Amygdala (tissue), 56 donors: ENCODE measurements at regions not wholly inside any gene's neighbourhood (a gene's known extent, or its start where the extent isn't known, plus 50 kb on each side); places are given as distances from the start of the nearest gene placed in this dataset.

Experiments
- DNase-seq, 56 donors: peaks; one replicate each; lab custom pipeline; 2025; lab: John Stamatoyannopoulos, UW

DNA sequence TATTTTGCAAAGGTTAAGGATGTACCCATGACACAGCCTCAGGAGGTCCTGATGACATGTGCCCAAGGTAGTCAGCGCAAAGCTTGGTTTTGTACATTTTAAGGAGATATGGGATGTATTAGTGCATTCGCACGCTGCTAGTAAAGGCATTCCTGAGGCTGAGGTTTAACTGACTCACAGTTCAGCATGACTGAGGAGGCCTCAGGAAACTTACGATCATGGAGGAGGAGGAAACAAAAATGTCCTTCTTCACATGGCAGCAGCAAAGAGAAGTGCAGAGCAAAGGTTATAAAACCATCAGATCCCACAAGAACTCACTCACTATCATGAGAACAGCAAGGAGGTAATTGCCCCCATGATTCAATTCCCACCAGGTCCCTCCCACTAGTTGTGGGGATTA is 1017.4 kb downstream of the EFNB2 start:
- no peak for DNase-seq

DNA sequence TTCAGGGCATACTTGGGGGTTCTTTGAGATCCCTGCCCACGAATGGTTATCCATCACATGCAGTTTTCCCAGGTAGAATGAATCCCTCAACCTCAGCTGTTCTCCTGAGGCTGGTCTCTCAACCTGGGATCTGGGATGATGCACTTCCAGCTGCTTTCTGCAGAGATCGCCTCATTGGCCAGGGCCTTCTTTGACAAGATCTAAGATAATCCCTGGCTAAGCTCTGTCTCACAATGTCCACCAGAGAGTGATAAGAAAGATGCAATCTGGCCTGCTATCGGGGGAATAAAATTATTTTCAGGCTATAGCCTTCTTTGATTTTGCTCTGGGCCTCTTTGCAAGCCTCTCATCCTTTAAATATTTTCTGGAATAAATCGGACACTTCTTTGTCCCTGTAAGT is 1021.1 kb downstream of the EFNB2 start:
- DNase-seq = no peak

- DNase-seq = no peak
These were observed 1022.0 kb downstream of the EFNB2 start for GRCh38 chr13:105513448-105513847.

DNA sequence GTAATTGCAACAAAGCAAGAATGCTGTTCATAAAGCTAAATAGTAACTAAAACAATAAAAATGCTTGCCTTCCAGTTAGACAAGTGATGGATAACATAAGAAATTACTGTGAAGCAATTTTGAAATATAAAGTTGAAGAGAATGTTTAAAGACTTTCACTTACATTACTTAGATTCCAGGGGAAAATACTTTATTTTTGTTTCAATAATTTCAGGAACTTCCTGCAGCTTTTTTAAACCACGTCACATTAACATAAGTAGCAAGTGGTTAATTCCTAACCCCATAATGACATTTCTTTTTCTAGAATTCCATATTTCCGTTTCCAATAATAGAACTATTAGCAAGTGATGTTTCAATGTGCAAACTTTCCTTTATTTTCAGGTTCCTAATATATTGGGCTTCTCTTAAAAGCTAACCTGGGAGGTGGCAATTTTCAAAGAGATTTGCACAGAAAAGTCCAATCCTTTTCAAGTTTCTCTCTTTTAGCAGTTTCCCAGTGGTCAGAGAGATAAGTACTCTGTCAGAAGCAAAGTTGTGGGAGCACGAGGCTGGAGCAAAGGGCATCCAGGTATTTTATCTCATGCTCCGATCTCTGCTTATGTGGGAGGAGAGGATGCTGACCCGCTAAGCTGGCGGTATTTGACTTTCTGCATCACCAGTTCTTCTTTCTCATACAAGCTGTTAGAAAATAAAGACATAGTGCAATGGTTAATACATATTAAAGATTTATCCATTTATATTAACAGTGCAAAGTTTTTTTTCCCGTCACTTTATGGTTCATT is 1025.3 kb downstream of the EFNB2 start:
- DNase-seq = no peak

GRCh38 chr13:105506463-105506862 is 1029.0 kb downstream of the EFNB2 start:
- no peak for DNase-seq

GRCh38 chr13:105502193-105502592 is 1033.3 kb downstream of the EFNB2 start:
- DNase-seq = no peak

DNA sequence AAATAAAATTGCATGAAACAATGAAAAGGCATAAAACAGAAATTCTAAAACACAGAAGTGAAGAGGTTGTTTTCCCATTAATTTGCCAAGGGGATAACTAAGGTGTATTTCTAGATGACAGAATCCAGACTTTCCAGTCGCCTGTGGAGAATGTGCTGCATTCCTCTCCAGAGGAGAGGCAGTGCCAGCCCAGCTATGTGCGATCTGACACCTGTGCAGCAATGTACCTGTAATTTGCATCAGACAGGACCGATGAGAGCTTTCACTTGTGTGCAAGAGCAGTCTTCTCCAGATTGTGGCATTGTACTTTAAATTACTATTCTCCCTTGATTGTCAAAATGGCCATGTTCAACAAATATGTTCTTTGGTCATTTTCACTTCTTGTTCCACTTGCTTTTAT is 1037.9 kb downstream of the EFNB2 start:
- no peak for DNase-seq

DNA sequence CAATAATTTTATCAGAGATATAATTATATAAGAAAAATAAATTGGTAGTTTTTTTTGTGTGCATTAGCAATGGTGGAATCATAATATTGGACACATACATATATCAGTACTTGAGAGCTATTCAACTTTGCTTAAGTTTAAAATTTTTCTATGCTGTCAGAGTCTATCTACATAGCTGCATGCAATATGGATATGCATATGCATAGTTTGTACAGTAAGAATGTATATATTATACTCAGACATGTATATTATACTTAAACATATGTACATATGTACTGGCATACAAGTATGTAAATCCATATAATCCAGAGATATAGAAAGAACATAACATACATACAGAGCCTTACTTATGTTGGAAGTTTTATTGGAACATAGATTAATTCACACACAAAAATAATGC is 1043.2 kb downstream of the EFNB2 start:
- no peak for DNase-seq

DNA sequence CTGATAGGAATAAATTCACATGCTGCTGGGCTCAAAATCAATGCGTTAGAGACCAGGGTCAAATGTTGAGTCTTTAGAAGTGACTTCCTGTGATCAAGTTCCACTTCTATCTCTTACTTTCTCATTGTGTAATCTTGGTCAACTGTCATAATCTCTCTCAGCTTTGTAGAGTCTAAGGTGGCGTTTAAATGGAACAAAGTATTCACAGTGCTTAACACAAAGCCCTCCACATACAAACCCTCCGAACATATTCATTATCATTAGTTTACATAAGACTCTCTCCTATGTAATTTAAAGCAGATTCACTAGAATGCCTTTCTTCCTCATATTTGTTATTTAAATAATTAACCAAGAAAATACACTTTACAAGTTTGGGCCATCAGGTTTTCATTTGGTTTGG is 1044.1 kb downstream of the EFNB2 start:
- DNase-seq = no peak

DNA sequence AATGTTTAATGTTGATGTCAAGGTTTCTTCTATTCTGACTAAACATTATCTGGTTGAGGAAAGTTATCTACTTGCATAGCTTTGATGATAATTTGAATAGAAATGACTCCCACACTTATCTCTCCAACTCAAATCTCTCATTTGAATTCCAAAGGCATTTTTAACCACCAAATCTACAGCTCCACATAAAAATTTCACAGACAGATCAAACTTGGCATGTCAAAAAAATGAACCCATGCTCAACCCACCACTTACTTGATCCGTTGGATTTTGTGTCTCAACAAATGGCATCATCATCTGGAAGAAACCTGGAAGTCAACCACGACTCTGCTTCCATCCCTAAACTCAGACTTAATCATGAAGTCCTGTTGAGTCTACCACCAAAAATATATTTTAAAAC is 1050.4 kb downstream of the EFNB2 start:
- DNase-seq = no peak

DNA sequence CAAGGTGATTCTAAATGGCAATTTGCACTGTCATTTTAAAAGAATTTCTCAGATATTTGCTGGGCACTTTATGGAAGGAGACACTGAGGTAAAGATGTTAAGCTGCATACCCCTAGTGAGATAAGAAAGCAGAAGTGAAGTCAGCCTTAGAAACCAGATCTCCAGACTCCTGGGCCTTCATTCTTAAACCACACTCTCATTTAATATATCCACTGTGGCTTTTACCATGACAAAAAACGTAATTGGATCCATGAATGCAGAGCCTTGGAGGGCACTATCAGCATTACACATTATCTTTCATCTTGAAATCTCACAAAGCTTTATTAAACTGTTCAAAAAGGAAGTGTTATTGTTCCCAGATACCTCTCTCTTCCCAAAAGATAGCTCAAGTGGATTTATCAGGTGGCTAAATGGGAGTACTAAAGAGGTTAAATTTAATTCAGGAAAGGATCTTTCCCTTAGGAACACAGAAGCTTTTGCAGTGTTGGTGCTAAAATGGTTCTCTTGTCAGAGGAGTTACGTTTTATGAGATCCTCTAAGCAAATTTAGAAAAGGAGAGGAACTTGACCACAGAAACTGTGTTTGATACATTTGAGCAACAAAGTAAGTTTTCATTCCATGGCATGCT is 1060.4 kb downstream of the EFNB2 start:
- DNase-seq = no peak

GRCh38 chr13:105471673-105472072 is 1063.8 kb downstream of the EFNB2 start:
- DNase-seq = no peak

GRCh38 chr13:105466376-105466775 is 1069.1 kb downstream of the EFNB2 start:
- peak in 1 of 56 donors; percentile 1 for DNase-seq

- no peak for DNase-seq
These were observed 1069.7 kb downstream of the EFNB2 start, which contains the start of gene DAOA for GRCh38 chr13:105465745-105466144. Gene DAOA, plus strand, starts transcription at chr13:105466045.

DNA sequence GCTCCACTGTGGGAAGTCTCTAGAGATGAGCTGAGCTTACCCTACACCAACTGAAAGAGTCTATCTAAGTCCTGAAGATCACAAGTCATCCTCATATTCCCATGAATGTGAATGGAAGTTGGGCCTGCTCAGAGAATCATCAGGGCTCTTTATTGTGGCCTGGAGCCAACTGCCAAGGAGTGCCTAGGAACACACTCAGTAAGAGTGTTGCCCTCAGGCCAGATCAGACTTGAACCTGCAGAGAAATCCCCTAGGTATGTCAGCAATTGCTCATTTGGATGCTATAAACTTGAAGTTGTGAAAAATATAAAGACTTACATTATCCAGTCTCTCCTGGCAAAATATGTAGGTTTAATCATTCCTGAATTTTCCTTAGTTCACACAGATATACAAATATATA is 1070.2 kb downstream of the EFNB2 start:
- no peak for DNase-seq

DNA sequence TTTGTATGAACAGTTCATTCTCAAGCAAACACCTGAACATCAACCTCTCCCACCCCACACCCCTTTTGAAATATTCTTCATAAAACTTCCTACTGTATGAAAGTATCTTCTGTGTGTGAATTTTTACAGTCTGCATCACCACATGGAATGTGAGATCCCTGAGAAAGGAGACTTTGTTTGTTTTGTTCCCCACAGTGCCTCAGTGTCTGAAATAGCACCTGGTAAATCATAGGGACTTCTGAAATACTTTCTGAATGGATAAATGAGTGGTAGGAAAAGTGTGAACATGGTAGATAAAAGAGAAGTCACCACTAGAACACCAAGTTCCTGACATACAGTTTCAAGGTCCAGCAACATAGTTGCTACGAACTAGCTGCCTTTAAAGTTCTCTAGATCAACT is 1071.2 kb downstream of the EFNB2 start:
- DNase-seq = no peak

DNA sequence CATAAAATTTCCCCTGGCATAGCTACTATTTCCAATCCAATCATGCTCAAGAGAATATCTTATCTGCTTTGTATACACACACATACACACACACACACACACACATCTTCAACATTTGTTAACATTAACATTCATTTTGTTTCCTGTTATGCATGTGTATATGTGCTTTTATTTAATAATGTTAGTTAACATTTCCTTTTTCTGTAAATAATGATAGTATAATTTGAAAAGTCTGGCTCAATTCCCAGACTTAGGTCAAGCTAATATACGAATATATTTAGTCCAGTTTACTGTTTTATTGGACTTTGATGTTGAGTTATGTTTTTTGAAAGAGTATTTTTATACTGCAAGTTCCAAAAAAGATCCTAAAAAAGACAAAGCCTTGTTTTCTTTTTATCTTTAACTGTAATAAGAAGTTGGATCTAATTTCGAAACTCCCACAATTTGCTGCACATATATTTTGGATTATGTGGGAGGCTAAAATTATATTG is 1072.4 kb downstream of the EFNB2 start:
- DNase-seq = no peak

DNA sequence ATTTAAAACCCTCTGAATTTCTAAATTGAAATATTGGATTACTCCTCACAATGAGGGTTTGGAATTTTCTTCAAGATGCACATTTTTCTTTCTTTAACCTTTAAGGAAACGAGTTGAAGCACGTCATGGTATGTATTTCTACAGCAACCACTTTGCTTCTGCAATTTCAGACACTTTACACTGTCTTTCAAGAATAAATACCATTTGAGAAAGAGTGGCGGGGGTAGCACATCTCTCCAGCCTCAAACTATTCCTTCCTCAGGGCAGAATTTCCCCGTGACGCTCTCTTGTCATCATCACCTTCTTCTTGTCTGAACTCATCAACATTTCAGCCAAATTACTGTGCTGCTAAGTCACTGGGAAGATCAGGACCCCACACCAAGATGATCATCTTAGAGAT is 1073.4 kb downstream of the EFNB2 start:
- DNase-seq = no peak

DNA sequence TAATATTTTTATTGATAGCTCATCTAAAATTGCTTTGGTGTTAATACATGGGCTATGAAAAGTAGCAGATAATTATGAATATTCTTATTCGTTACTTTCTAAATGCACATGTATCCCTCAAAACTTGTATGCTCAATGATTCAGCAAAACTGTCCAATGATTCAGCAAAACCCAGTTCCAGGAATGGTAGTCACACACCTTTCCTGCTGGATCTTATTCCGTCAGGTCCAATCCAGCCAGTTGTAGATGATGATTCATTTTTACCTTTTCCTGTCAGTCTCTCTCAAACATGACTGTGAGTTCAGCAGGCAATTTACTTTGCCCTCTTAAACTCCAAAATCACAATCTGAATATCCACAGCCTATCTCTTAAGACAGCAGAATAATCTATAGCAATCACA is 1082.6 kb downstream of the EFNB2 start:
- no peak for DNase-seq

DNA sequence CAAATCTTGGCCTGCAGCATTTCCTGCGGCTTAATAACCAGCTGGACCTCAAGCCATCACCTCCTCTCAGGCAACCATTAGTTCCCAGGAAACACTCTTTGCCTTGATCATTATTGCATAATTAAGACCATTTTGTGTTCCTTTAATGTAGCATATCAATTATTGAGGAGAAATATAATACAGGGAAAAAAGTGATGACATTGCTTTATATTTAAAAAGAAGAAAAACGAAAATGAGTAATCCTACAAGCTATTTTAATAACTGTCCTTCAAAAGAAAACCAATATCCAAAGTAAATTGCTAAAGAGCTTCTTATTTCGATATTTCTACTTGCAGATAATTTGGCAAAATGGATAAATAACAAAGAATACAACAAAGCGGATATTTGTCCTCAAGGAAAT is 1084.7 kb downstream of the EFNB2 start:
- DNase-seq = no peak

GRCh38 chr13:105448811-105449210 is 1086.7 kb downstream of the EFNB2 start:
- DNase-seq = no peak

DNA sequence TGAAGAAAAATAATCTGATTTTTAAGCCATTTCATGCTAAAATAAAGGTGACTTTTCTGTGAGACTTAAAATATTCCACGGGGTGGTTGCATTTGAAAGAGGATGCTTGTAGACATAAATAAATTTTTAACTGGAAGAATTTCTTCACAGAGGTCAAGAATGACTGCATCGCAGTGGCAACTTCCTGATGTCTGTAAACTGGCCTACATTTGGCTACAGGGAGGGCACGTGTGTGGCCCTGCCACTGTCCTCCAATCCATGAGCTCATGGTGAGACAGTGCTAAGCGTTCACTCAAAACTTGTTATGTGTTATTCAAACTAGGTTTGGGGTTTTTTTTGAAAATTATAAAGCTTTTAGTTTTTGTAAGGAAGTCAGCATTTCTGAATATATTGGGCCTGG is 1089.3 kb downstream of the EFNB2 start:
- no peak for DNase-seq
